Hippocampal formation (tissue), 2 donors: ENCODE measurements at regions not wholly inside any gene's neighbourhood (a gene's known extent, or its start where the extent isn't known, plus 50 kb on each side); places are given as distances from the start of the nearest gene placed in this dataset.
"Not testable (repeated sequence)": the region's sequence is repeated elsewhere in the genome, so short reads cannot be mapped to it uniquely, and the experiment has no call there.

Experiments
- DNase-seq, 2 donors: peaks; one replicate each; lab custom pipeline; 2025; lab: John Stamatoyannopoulos, UW

- no peak for DNase-seq
These were observed 397.4 kb upstream of the TPM1 start for GRCh38 chr15:62644889-62645742.

GRCh38 chr15:62647202-62647842 lies 395.2 kb upstream of the TPM1 start:
- no peak for DNase-seq

- no peak for DNase-seq
These were observed 394.6 kb upstream of the TPM1 start for GRCh38 chr15:62647843-62648505.

DNA sequence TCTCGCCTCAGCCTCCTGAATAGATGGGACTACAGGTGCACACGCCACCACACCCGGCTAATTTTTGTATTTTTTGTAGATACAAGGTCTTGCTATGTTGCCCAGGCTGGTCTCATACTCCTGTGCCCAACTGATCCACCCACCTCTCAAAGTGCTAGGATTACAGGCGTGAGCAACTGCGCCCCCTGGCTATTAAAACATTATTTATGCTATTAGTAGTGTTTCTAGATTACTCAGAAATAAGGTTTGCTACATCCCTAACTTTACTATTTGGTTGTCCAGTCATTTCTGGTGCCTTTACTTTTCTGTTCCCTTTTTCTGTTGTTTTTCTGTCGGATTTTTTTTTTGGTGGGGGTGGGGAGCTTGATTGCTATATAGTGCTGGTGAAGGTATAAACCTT lies 393.6 kb upstream of the TPM1 start:
- no peak for DNase-seq

DNA sequence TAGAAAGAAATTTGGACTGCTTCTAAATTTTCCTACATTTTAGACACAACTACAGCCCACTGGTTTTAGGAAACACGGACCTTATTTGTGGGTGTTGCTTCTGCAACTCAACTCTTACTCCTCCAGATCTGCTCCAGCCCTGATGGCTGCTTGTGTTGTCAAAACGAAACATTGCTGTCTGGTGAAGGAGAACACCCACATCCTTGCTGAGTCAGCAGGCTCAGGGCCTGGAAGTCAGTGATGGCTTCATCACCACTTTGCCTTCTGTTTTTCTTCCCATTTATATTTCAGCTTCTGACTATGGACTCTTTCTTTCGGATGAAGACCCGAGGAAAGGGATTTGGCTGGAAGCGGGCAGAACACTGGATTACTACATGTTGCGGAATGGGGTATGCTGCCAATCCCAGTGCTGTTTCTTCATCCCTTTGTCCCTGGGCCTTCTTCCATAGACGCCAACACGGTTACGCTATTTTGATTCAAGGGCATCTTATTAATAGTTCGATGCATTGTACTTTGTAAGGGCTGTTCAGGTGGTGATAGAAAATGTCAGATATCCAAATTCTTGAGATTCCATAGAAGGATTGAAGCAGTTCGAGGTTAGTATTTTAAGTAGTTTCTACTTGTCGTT lies 392.6 kb upstream of the TPM1 start:
- peak; percentile 22 to 30 for DNase-seq

DNA sequence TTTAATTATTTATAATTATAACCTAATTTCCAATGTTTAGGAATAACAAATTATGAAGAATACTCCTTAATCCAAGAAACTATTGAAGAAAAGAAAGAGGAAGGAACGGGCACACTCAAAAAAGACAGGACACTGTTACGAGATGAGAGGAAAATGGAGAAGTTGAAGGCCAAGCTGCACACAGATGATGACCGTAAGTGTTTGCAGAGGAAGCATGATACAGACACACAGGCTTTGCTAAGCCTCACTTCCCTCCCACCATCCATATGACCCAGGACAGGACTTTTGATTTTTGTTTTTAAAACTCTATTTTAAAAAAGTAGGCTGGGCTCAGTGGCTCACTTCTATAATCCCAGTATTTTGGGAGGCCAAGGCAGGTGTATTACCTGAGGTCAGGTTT lies 389.4 kb upstream of the TPM1 start:
- peak; percentile 8 to 26 for DNase-seq

- DNase-seq: no peak
These were observed 386.5 kb upstream of the TPM1 start for GRCh38 chr15:62656071-62656470.

DNA sequence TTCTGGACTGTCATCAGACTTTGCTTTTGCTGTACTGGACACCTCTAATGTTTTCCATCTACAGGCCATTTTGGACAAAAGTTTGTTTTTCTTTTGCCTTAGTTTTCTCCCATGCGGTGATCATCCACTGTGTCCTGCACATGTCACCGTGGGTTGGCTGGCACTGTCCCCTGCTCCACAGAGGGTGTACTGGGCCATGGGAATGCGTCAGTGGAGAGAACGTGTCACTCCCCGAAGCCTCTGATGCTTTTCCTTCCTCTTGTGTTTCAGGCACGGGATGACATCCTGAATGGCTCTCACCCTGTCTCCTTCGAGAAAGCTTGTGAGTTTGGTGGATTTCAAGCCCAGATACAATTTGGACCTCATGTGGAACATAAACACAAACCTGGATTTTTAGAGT lies 385.0 kb upstream of the TPM1 start:
- DNase-seq: not testable (repeated sequence)

GRCh38 chr15:62658498-62658897 lies 384.0 kb upstream of the TPM1 start:
- peak; percentile 34 to 35 for DNase-seq

GRCh38 chr15:62663547-62663946 lies 379.0 kb upstream of the TPM1 start:
- no peak for DNase-seq

DNA sequence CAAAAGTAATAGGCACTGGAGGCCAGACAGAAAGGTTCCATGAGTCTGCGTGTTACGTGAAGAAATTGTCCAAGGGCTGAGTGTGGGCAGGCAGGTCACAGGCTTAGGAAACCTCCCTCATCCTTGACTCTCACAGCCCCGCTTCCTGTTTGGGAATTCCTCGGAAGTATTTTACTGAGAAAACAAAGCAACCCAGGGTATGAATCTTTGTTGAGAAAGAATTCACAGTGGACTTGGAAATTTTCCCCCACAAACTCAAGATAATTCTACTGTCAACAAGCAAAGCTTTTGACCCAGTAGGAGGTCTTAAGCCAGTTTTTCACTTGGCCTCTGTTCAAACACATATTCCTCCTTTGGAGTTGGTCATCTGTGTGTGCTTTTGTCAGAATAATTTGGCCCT lies 377.1 kb upstream of the TPM1 start:
- no peak for DNase-seq

DNA sequence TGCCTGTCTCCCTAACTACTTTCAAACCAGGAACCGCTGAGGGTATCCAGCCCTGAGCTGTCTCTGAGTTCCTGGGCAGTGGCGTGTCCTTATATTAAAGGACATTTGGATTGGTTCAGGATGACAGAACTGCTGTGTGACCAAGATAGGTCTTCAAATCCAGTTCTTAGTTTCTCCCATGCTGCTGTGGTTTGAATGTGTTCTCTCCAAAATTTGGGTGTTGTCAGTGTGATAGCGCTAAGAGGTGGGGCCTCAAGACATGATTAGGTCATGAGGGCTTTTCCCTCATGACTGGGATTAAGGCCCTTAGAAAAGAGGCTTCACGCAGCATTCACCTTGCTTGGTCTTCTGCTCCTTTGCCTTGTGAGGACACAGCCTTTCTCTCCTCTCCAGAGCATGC lies 376.5 kb upstream of the TPM1 start:
- no peak for DNase-seq

GRCh38 chr15:62672268-62672667 lies 370.3 kb upstream of the TPM1 start:
- no peak for DNase-seq

DNA sequence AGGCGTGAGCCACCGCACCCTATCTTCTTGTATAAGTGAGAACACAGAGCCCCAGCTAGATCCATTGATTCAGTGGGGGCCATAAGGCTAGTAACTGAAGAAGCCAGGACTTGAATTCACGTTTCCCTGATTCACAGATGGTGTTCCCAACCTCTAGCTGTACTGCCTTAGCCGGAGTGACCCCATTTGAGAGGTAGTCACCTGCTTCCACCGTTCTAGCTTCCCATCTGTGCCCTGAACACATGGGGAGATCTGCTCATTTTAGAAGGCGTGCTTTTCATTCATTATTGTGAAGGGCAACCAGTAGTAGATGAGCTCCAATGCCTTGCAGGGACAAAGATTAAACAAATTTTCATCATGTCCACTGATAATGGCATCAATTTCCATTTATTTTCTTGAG lies 365.7 kb upstream of the TPM1 start:
- DNase-seq: no peak

DNA sequence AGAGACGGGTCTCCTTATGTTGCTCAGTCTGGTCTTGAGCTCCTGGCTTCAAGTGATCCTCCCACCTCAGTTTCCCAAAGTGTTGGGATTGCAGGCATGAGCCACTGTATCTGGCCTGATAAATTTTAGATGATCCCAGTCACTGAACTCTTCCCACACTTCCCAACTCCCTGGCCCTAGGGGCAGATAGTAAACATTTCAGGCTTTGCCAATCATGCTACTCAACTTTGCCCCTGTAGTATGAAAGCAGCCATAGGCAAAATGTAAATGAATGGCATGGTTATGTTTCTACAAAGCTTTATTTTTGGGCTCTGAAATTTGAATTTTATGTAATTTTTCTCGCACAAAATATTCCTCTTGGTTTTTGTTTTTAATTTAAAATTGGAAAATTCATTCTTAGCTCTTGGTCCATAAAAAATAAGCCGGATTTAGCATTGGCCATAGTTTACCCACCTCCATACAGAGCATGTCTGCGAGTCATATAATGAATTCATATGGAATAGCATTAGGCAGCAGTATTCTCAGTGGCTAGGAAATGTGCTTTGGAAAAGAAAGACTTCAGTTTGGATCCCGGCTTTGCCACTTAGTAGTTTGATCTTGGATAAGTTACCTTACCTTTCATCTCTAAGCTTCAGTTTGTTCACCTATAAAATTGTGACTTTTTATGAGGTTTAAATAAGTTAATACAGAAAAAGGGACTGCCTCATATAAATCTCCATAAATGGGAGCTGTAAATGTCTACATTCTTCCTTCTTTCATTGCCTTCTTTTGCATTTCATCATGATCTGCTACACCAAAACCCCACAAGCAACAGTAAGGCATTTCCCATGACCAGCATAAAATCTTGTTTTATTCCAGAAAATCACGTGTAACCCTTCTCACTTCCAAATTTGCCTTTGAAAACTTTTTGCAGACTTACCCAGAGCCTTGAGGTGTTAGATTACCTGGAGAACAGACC lies 360.3 kb upstream of the TPM1 start:
- no peak for DNase-seq

GRCh38 chr15:62683192-62683591 lies 359.4 kb upstream of the TPM1 start:
- DNase-seq: not testable (repeated sequence)

DNA sequence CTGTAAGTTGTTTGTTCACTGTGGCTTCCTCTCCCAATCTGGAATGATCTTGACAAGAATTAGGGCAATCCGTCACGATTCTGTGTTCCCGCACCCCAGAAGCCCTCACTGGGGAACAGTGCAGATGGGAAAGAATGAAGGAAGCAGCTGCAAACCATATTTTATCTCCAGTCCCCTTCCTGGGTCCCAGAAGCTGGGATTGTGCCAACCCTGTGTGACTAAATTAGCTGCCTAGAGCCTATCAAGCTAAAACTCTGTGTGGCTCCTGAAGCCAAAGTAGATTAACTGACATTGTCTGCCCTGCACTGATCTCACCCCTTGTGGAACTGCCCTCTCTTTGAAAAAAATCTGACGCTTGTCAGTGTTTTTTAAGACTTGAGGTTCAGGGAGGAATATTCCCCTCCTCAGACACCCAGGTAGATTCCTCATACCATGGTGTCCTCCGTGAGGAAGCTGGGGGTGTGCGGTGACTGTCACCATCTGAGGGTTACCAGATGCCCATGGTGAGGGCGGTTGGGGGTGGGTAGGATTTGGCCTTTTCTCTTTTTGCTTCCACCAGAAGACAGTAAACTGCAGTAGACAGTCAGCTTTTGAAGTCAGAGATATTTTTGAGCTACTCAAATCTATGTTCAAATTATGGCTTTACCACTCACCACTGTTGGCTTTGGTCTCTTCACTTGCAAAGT lies 358.3 kb upstream of the TPM1 start:
- no peak for DNase-seq

GRCh38 chr15:62691008-62691407 lies 351.5 kb upstream of the TPM1 start:
- no peak for DNase-seq

GRCh38 chr15:62697636-62698035 lies 344.9 kb upstream of the TPM1 start:
- no peak for DNase-seq

- no peak for DNase-seq
These were observed 343.9 kb upstream of the TPM1 start for GRCh38 chr15:62698646-62699045.

GRCh38 chr15:62706317-62706716 lies 336.2 kb upstream of the TPM1 start:
- no peak for DNase-seq
